ENCODE measurements at regions not wholly inside any gene's neighbourhood (a gene's known extent, or its start where the extent isn't known, plus 50 kb on each side); places are given as distances from the start of the nearest gene placed in this dataset.

- no peak for DNase-seq
Measured at GRCh38 chr18:73843455-73843854, 304.2 kb downstream of the FBXO15 start.

GRCh38 chr18:73842795-73843394 is 304.7 kb downstream of the FBXO15 start:
- DNase-seq: peak; percentile 43 to 52

GRCh38 chr18:73841661-73842060 is 306.0 kb downstream of the FBXO15 start:
- no peak for DNase-seq

DNA sequence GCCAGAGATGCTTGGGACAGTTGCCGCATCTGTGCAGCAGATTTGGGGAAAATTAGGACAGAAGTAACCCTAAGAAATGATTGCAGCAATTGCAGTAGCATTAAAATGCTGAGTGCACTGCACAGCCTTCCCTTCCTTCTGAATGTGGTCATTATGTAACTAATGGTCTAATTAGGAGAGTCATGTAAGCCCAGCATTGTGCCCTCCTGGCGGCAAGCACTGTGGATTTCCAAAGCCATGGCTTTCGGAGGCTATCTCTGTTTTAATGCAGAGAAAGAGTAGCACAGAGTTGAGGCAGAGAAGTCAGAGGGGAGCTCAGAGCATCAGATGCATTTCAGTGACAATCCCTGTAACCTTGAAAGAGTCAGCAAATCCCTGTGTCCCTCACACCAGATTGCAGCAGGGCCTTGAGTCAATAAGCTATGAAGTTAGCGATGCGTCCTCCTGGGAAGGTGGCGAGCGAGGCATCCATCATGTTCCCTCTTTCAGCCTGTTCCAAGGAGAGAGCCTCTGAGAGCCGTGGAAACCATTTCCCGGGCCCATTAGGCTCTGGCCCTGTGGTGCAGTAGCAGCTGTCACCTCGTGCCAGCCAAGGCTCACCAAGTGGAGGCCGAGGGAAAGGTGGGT is 307.2 kb downstream of the FBXO15 start:
- peak; percentile 11 to 24 for DNase-seq

GRCh38 chr18:73839441-73839840 is 308.2 kb downstream of the FBXO15 start:
- no peak for DNase-seq

- DNase-seq: no peak
Measured at GRCh38 chr18:73838107-73838506, 309.5 kb downstream of the FBXO15 start.

GRCh38 chr18:73835656-73836364 is 311.8 kb downstream of the FBXO15 start:
- DNase-seq: no peak

DNA sequence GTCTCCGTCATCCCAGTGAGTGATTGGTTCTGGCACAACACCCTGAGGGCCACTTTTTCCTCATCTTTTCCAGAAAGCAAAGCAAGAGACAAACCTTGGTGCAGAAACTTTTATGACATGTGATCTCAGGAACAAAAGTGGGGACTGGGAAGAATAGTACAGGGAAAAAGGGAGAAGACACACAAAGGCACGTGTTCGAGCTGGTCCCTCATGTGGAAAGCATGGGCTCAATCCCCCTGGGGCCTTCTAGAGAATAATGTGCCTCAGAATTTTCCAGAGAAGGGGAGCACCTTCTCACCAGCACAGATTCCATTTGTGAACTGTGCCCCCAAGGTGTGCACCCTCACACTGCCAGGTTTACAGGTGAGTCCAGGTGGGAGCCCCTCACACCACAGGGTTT is 312.6 kb downstream of the FBXO15 start:
- no peak for DNase-seq

GRCh38 chr18:73831688-73832087 is 315.9 kb downstream of the FBXO15 start:
- DNase-seq: no peak

- no peak for DNase-seq
Measured at GRCh38 chr18:73829146-73829545, 318.5 kb downstream of the FBXO15 start.

GRCh38 chr18:73827801-73828200 is 319.8 kb downstream of the FBXO15 start:
- DNase-seq: no peak

GRCh38 chr18:73826098-73826497 is 321.5 kb downstream of the FBXO15 start:
- no peak for DNase-seq

- DNase-seq: no peak
Measured at GRCh38 chr18:73824671-73825070, 323.0 kb downstream of the FBXO15 start.

GRCh38 chr18:73812423-73812822 is 335.2 kb downstream of the FBXO15 start:
- no peak for DNase-seq

GRCh38 chr18:73807551-73808192 is 340.0 kb downstream of the FBXO15 start:
- no peak for DNase-seq

GRCh38 chr18:73805991-73806390 is 341.6 kb downstream of the FBXO15 start:
- DNase-seq: no peak

DNA sequence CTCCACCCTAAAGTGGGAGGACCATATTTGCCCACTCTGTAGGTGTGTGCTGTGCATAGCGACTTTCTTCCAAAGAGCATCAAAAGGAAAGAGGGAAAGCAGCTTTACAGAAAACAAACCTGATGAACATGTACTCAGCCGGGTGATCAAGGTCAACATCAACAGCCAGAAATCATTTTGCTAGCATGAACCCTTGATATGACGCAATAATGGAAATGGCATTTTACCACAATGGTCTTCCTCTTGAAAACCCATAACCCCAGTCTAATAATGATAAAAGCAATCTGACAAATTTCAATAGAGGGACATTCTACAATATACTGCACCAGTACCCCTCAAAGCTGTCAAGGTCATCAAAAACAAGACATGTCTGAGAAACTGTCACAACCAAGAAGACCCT is 350.2 kb downstream of the FBXO15 start:
- no peak for DNase-seq

DNA sequence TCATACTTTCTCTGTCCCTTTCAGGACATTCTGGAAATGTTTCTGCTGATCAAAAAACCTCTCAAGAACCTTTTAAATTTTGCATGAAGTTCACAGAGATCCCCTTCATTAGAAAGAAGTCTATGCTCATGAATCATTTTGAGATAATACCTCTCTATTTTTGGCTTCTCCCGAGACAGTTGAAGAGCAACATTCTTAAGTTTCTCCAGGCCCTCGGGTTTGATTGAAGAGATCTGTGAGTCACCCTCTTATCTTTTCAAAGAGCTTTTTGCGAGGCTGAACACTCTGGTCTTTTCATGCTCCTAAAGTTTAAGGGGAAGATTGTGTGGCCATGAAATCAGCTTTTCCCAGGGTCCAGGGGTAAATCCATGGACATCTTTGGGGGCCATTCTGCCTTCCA is 354.2 kb downstream of the FBXO15 start:
- no peak for DNase-seq

- DNase-seq: no peak
Measured at GRCh38 chr18:73791081-73791480, 356.6 kb downstream of the FBXO15 start.

DNA sequence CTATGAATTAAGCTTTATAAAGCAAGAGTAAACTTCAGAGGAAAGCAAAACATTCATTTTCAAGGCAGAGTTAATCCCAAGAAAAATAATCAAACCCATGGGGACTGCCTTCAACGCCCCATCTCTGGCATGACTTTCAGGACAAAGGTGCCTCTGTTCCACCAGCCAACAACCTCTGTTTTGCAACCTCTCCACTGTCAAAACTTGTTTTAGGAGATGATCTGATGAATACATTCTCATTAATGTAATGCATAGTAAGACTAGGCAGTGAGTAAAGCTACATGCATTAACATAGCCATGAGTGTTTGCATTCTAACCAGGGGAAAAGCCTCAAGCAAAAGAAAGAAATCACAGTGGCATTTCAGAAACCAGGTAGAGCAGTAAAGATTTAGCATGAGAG is 357.0 kb downstream of the FBXO15 start:
- no peak for DNase-seq

DNA sequence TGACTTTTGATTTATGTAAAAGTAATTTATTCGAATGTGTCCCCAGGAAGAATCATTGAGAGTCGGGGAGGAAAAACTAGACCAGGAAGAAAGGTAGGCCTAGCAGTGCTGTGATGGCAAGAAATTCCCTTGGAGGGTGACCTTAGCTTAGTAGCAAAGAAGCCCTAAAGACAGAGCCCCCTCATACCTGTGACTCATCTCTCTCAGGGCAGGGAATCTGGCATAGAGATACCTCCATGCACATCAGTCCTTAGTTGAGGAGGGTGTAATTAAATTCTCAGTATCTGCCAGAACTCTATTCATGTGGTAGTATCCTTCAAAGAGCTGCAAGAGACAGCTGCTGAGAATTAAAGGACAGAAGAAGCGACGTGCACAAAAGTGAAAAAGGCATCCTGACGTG is 360.3 kb downstream of the FBXO15 start:
- DNase-seq: no peak

DNA sequence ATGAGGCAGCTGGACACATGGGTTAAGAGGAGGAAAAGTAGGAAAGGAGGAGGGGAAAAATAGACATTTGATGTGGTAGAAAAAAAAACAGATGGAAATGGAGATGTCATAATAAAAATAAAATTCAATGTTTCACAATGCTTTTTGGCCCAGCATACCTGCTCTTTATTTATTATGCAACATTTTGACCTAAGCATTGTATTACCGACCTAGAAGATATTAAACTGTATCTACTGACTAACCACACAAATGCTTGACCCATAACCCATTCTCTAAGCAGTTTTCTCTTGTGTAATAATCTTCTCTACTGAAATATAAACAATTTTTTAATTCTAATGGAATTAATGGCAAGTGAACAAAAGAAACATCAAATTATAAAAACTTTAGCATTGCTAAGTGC is 362.3 kb downstream of the FBXO15 start:
- DNase-seq: no peak

GRCh38 chr18:73784853-73785252 is 362.8 kb downstream of the FBXO15 start:
- no peak for DNase-seq

GRCh38 chr18:73782405-73782804 is 365.2 kb downstream of the FBXO15 start:
- DNase-seq: no peak

Data from NCI-H2081 (cell line).